HepG2 (cell line): ENCODE measurements at regions not wholly inside any gene's neighbourhood (a gene's known extent, or its start where the extent isn't known, plus 50 kb on each side); places are given as distances from the start of the nearest gene placed in this dataset.

Experiments
- ATAC-seq: fragments of 200-7000 bp; cut with Tn5 transposase; 3 replicates; pipeline ENCODE4 v1.9.1; 2020; ENCODE audit warnings: mild to moderate bottlenecking, moderate library complexity
- BruUV-seq: library from RNA; stranded (reverse); fragments of 400-500 nt; replicated peaks from 2 replicates; lab custom pipeline; 2021; lab: Mats Ljungman, UMichigan
- CTCF ChIA-PET: fragments of 300-600 bp; formaldehyde crosslinking; extraction: SDS; loops from one replicate; lab custom pipeline; 2021; ENCODE audit warnings: low total read pairs, inconsistent platforms, low intra/inter-chr PET ratio; lab: Yijun Ruan, JAX
- POLR2A ChIA-PET: fragments of 350-600 bp; sonication (Branson Sonifier 250); formaldehyde crosslinking; loops from one replicate; lab custom pipeline; 2020; ENCODE audit warnings: antibody characterized with exemption, inconsistent platforms; lab: Yijun Ruan, JAX
- DNase-seq: peaks from one replicate; pipeline ENCODE4 v3.0.0-alpha.2; 2015; ENCODE audit warnings: low spot score
- FAIRE-seq: peaks from 3 replicates; lab custom pipeline; 2011; peaks lifted over from hg19 to GRCh38; lab: Jason Lieb, UNC
- H2AFZ ChIP-seq: one replicate; pipeline ENCODE4 v1.6.1; 2011; ENCODE audit warnings: low read length, inconsistent platforms
- H3K27ac ChIP-seq: fragments of 300-600 bp; 3 replicates; pipeline ENCODE4 v1.8.0; 2011; ENCODE audit warnings: mixed run types, mild to moderate bottlenecking, mixed read lengths, low read length, inconsistent platforms; ENCODE audit not compliant: insufficient read depth; ENCODE audit errors: extremely low read length
- H3K27me3 ChIP-seq, 2 experiments: fragments of 200-600 bp in 1 of 2; 2 replicates in 1 of 2; 3 replicates in 1 of 2; pipeline versions ENCODE4 v1.6.0 to v1.8.0; 2011; ENCODE audit warnings: low read length in 2 of 2, mild to moderate bottlenecking in 2 of 2, moderate library complexity in 2 of 2, inconsistent platforms in 1 of 2; ENCODE audit not compliant: insufficient read depth in 2 of 2, control insufficient read depth in 1 of 2
- H3K36me3 ChIP-seq, 2 experiments: fragments of 200-600 bp in 1 of 2; replicated peaks in 1 of 2; 2 replicates in 1 of 2; 3 replicates in 1 of 2; pipeline versions ENCODE4 v1.5.1 to v1.8.0; 2011; ENCODE audit warnings: low read length in 2 of 2, inconsistent platforms in 1 of 2; ENCODE audit not compliant: insufficient read depth in 2 of 2, control insufficient read depth in 1 of 2
- H3K4me1 ChIP-seq: 2 replicates; pipeline ENCODE4 v1.5.1; 2012; ENCODE audit warnings: low read length, inconsistent platforms; ENCODE audit not compliant: insufficient read depth
- H3K4me2 ChIP-seq: 2 replicates; pipeline ENCODE4 v1.6.0; 2011; ENCODE audit warnings: low read depth, low read length, inconsistent platforms
- H3K4me3 ChIP-seq, 3 experiments: fragments of 200-600 bp in 1 of 3; sonication (generic), shearing (Covaris generic) in 1 of 3; replicated peaks in 1 of 3; 2 replicates each; pipeline ENCODE4 v1.5.1; 2011 to 2016; ENCODE audit warnings: low read length in 3 of 3, inconsistent platforms in 2 of 3, low read depth in 2 of 3, mild to moderate bottlenecking in 2 of 3, control low read depth in 1 of 3, mixed read lengths in 1 of 3; ENCODE audit not compliant: insufficient read depth in 1 of 3
- H3K79me2 ChIP-seq: one replicate; pipeline ENCODE4 v1.6.1; 2011; ENCODE audit warnings: low read length, inconsistent platforms; ENCODE audit not compliant: insufficient read depth
- H3K9ac ChIP-seq: 2 replicates; pipeline ENCODE4 v1.6.0; 2011; ENCODE audit warnings: mild to moderate bottlenecking, low read depth, low read length, inconsistent platforms; ENCODE audit not compliant: insufficient read depth
- H3K9me3 ChIP-seq: 2 replicates; pipeline ENCODE4 v1.5.1; 2012; ENCODE audit warnings: mild to moderate bottlenecking, low read length
- H4K20me1 ChIP-seq: 2 replicates; pipeline ENCODE4 v1.6.0; 2011; ENCODE audit warnings: inconsistent platforms, mild to moderate bottlenecking, low read length, moderate library complexity; ENCODE audit not compliant: insufficient read depth
- AGO1 ChIP-seq: fragments of 200-400 bp; formaldehyde crosslinking; IDR thresholded peaks from 2 replicates; pipeline ENCODE4 v1.6.1; 2017; ENCODE audit warnings: mild to moderate bottlenecking, low read depth, low read length, moderate library complexity; ENCODE audit not compliant: poor library complexity, severe bottlenecking
- GABPA ChIP-seq, 2 experiments: IDR thresholded peaks; 2 replicates each; pipeline ENCODE4 v1.6.1; 2011 to 2016; ENCODE audit warnings: low read depth in 2 of 2, low read length in 1 of 2, missing biosample characterization in 1 of 2, missing genetic modification characterization in 1 of 2
- GABPB1 ChIP-seq: IDR thresholded peaks from 2 replicates; pipeline ENCODE4 v1.6.1; 2016; ENCODE audit warnings: mild to moderate bottlenecking, missing genetic modification reagents, moderate library complexity, missing compliant biosample characterization
- HMG20A ChIP-seq: IDR thresholded peaks from 2 replicates; pipeline ENCODE4 v1.6.1; 2016; ENCODE audit warnings: borderline replicate concordance
- IKZF1 ChIP-seq: fragments of 450-650 bp; IDR thresholded peaks from 2 replicates; pipeline ENCODE4 v1.7.1; 2016
- NBN ChIP-seq: fragments of 450-650 bp; conservative IDR thresholded peaks from 2 replicates; pipeline ENCODE4 v1.6.1; 2017
- NR2C2 ChIP-seq: sonication (generic); formaldehyde crosslinking; IDR thresholded peaks from 2 replicates; pipeline ENCODE4 v1.4.0; 2020; ENCODE audit warnings: missing genetic modification reagents, mild to moderate bottlenecking, moderate library complexity, borderline replicate concordance
- RFX1 ChIP-seq: fragments of 450-650 bp; IDR thresholded peaks from 2 replicates; pipeline ENCODE4 v1.6.1; 2017
- RFX3 ChIP-seq: IDR thresholded peaks from 2 replicates; pipeline ENCODE4 v1.6.1; 2016; ENCODE audit warnings: missing biosample characterization, missing genetic modification reagents
- RFX5 ChIP-seq: IDR thresholded peaks from 2 replicates; pipeline ENCODE4 v1.6.1; 2011; ENCODE audit warnings: low read depth, low read length, improper control_type of control experiment
- ZNF496 ChIP-seq: sonication (generic); formaldehyde crosslinking; IDR thresholded peaks from 2 replicates; pipeline ENCODE4 v1.8.1; 2023; ENCODE audit warnings: mild to moderate bottlenecking, moderate library complexity, missing genetic modification reagents; ENCODE audit not compliant: insufficient replicate concordance
- ZNF550 ChIP-seq: sonication (generic); formaldehyde crosslinking; IDR thresholded peaks from 2 replicates; pipeline ENCODE4 v1.4.0; 2020; ENCODE audit warnings: mild to moderate bottlenecking, missing genetic modification reagents, borderline replicate concordance
- WGBS: methylation state at CpG from one replicate; pipeline ENCODE4 v1.1.6; 2017; ENCODE audit warnings: low lambda C conversion rate; 5-methylcytosine and 5-hydroxymethylcytosine counted together
- in situ Hi-C: cut with HindIII; loops from 2 replicates; pipeline ENCODE4 v1.10.0; 2017; ENCODE audit warnings: low pct_unique_long_range_greater_than_20kb; ENCODE audit not compliant: extremely low pct_ligation_motif_present
- intact Hi-C: fragments of 100-400 bp; cut with micrococcal nuclease; formaldehyde crosslinking; loops from one replicate; pipeline ENCODE4 v1.10.0; 2022; ENCODE audit not compliant: unreplicated experiment
- TF ChIP-seq, protein P1 (sequence below): sonication (generic); formaldehyde crosslinking; IDR thresholded peaks from 2 replicates; pipeline ENCODE4 v1.4.0; 2020; ENCODE audit warnings: mild to moderate bottlenecking, missing genetic modification reagents
- TF ChIP-seq, protein P2 (sequence below): sonication (generic); formaldehyde crosslinking; IDR thresholded peaks from 2 replicates; pipeline ENCODE4 v1.8.1; 2022; ENCODE audit warnings: low read depth, mild to moderate bottlenecking, missing genetic modification reagents

DNA sequence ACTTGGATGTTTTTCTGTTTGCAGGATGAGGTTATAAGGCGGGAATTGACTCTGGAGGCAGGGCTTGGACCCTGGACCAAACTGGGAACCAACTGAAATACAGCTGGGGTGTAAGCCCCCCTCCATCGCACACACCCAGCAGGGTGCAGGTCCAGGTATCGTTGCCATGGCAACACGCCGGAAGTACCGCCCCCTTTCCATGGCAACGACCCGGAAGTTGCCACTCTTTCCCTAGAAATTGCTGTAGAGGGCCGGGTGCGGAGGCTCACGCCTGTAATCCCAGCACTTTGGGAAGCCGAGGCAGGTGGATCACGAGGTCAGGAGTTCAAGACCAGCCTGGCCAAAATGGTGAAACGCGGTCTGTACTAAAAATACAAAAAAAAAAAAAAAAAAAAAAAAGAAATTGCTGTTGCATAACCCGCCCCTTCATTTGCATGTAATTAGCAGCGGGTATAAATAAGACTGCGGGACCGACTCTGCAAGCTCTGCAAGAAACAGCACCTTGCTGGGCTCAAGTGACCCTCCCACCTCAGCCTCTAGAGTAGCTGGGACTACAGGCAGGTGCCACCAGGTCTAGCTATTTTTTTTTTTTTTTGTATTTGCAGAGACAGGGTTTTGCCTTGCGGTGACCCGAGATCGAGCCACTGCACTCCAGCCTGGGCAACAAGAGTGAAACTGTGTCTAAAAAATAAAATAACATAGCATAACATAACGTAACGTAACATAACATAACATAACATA lies 139.6 kb downstream of the CRLF2 start:
- BruUV-seq, result no TSS peak
- H3K4me2 ChIP-seq, result no peak overlapping the region
- no peak overlapping the region for H3K9ac ChIP-seq
- CTCF ChIA-PET, result no interaction called here
- in situ Hi-C loops, result no loop called here
- TF ChIP-seq RFX5, result 0 out of 2 replicates have a peak, but pooled peaks have one; percentile 31
- peak; percentile 50 for TF ChIP-seq GABPA (IDR thresholded peaks at IDR 0.05; ENCODE audit: low read depth, low read length)
- TF ChIP-seq GABPA (CRISPR knock-in tag; IDR thresholded peaks at IDR 0.05; ENCODE audit: low read depth), result peak; percentile 62
- no peak for TF ChIP-seq HMG20A
- TF ChIP-seq IKZF1, result no peak
- peak; percentile 38; the same call in 1 of the 2 replicates for TF ChIP-seq GABPB1 (CRISPR knock-in tag)
- peak; percentile 70 for TF ChIP-seq RFX1
- no peak for TF ChIP-seq NBN
- TF ChIP-seq, protein P1, sequence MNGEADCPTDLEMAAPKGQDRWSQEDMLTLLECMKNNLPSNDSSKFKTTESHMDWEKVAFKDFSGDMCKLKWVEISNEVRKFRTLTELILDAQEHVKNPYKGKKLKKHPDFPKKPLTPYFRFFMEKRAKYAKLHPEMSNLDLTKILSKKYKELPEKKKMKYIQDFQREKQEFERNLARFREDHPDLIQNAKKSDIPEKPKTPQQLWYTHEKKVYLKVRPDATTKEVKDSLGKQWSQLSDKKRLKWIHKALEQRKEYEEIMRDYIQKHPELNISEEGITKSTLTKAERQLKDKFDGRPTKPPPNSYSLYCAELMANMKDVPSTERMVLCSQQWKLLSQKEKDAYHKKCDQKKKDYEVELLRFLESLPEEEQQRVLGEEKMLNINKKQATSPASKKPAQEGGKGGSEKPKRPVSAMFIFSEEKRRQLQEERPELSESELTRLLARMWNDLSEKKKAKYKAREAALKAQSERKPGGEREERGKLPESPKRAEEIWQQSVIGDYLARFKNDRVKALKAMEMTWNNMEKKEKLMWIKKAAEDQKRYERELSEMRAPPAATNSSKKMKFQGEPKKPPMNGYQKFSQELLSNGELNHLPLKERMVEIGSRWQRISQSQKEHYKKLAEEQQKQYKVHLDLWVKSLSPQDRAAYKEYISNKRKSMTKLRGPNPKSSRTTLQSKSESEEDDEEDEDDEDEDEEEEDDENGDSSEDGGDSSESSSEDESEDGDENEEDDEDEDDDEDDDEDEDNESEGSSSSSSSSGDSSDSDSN (CRISPR knock-in tag), result no peak
- no peak for TF ChIP-seq ZNF496 (CRISPR knock-in tag)
- TF ChIP-seq AGO1, result no peak
- peak; percentile 76 for TF ChIP-seq NR2C2 (CRISPR knock-in tag)
- TF ChIP-seq, protein P2, sequence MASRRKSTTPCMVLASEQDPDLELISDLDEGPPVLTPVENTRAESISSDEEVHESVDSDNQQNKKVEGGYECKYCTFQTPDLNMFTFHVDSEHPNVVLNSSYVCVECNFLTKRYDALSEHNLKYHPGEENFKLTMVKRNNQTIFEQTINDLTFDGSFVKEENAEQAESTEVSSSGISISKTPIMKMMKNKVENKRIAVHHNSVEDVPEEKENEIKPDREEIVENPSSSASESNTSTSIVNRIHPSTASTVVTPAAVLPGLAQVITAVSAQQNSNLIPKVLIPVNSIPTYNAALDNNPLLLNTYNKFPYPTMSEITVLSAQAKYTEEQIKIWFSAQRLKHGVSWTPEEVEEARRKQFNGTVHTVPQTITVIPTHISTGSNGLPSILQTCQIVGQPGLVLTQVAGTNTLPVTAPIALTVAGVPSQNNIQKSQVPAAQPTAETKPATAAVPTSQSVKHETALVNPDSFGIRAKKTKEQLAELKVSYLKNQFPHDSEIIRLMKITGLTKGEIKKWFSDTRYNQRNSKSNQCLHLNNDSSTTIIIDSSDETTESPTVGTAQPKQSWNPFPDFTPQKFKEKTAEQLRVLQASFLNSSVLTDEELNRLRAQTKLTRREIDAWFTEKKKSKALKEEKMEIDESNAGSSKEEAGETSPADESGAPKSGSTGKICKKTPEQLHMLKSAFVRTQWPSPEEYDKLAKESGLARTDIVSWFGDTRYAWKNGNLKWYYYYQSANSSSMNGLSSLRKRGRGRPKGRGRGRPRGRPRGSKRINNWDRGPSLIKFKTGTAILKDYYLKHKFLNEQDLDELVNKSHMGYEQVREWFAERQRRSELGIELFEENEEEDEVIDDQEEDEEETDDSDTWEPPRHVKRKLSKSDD (CRISPR knock-in tag), result no peak
- no peak for TF ChIP-seq ZNF550 (CRISPR knock-in tag)
- TF ChIP-seq RFX3 (CRISPR knock-in tag), result peak; percentile 50; the same call in 1 of the 2 replicates
- H4K20me1 ChIP-seq, result no peaks in the 10 kb centered on the region
- no peak overlapping the region for H3K4me3 ChIP-seq
- intact Hi-C loops, result no loop called here
- H3K9me3 ChIP-seq, result no peaks in the 10 kb centered on the region
- H3K36me3 ChIP-seq, result no peaks in the 10 kb centered on the region
- H3K79me2 ChIP-seq, result no peaks in the 10 kb centered on the region
- H3K4me1 ChIP-seq, result no peaks in the 10 kb centered on the region
- POLR2A ChIA-PET, result no interaction called here
- DNase-seq (peak; percentile 10), FAIRE-seq (no peak), ATAC-seq (peak; percentile 49; the same call in 2 of the 3 replicates)
- H2AFZ ChIP-seq, result no peak overlapping the region
- H3K27ac ChIP-seq, result no peak overlapping the region
- 63% methylated on average over 19 of the region's 24 CpGs for WGBS
- peaks cover 0 to 8% of the 10 kb centered on the region in 2 experiments; a peak in 1 of 5 replicates for H3K27me3 ChIP-seq
